RWPE2 (cell line): ENCODE measurements at regions not wholly inside any gene's neighbourhood (a gene's known extent, or its start where the extent isn't known, plus 50 kb on each side); places are given as distances from the start of the nearest gene placed in this dataset.

ENCODE experiments used
- ATAC-seq: fragments of 200-7000 bp; cut with Tn5 transposase; 3 replicates; pipeline ENCODE4 v1.9.1; 2021; ENCODE audit warnings: low read depth
- DNase-seq: peaks from one replicate; pipeline ENCODE4 v3.0.0-alpha.2; 2020; ENCODE audit warnings: low spot score
- H3K27ac ChIP-seq: fragments of 450-650 bp; 2 replicates; pipeline ENCODE4 v1.5.1; 2017; ENCODE audit warnings: mild to moderate bottlenecking; ENCODE audit not compliant: poor library complexity, severe bottlenecking
- H3K27me3 ChIP-seq: fragments of 250-450 bp; sonication (Bioruptor Pico); 2 replicates; pipeline ENCODE4 v1.5.1; 2021; ENCODE audit warnings: mild to moderate bottlenecking, moderate library complexity; ENCODE audit not compliant: insufficient read depth, poor library complexity, severe bottlenecking
- H3K36me3 ChIP-seq: fragments of 250-450 bp; sonication (Bioruptor Pico); 2 replicates; pipeline ENCODE4 v1.5.1; 2020; ENCODE audit warnings: low read depth, mild to moderate bottlenecking, moderate library complexity
- H3K4me1 ChIP-seq: fragments of 250-450 bp; sonication (Bioruptor Pico); 2 replicates; pipeline ENCODE4 v1.5.1; 2021; ENCODE audit warnings: mild to moderate bottlenecking, moderate library complexity; ENCODE audit not compliant: insufficient read depth, poor library complexity, severe bottlenecking
- H3K4me3 ChIP-seq: fragments of 250-450 bp; sonication (Bioruptor Pico); 2 replicates; pipeline ENCODE4 v1.5.1; 2021; ENCODE audit warnings: mild to moderate bottlenecking, moderate library complexity; ENCODE audit not compliant: severe bottlenecking
- H3K9me3 ChIP-seq: fragments of 250-450 bp; sonication (Bioruptor Pico); 2 replicates; pipeline ENCODE4 v1.5.1; 2021; ENCODE audit warnings: mild to moderate bottlenecking, moderate library complexity; ENCODE audit not compliant: severe bottlenecking
- TF ChIP-seq, protein P1 (sequence below): fragments of 450-650 bp; IDR thresholded peaks from one replicate; pipeline ENCODE4 v1.5.1; 2017; ENCODE audit warnings: mild to moderate bottlenecking, moderate library complexity; ENCODE audit not compliant: poor library complexity, severe bottlenecking

DNA sequence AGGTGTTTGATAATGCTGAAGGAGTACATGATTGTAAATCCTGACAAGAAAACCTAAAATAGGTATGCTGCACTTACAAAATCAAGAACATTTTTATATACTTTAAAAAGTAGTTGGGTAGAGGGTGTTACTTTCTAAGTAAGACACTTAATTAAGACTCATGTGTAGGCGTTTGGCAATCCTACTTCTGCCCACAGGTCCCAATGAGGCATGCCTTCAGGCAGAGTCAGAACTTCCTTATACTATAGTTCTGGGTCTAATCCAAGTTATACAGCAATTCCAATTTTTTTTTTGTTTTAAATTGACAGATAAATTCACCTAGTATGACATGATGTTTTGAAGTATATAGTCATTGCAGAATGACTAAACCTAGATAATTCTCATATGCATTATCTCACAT, 1188.5 kb upstream of the PHF14 start:
- Histone ChIP-seq H3K9me3 (no peaks in the 10 kb centered on the region), H3K4me3 (no peak overlapping the region), H3K27ac (no peak overlapping the region), H3K27me3 (no peaks in the 10 kb centered on the region), H3K36me3 (no peaks in the 10 kb centered on the region), H3K4me1 (no peaks in the 10 kb centered on the region)
- TF ChIP-seq, protein P1, sequence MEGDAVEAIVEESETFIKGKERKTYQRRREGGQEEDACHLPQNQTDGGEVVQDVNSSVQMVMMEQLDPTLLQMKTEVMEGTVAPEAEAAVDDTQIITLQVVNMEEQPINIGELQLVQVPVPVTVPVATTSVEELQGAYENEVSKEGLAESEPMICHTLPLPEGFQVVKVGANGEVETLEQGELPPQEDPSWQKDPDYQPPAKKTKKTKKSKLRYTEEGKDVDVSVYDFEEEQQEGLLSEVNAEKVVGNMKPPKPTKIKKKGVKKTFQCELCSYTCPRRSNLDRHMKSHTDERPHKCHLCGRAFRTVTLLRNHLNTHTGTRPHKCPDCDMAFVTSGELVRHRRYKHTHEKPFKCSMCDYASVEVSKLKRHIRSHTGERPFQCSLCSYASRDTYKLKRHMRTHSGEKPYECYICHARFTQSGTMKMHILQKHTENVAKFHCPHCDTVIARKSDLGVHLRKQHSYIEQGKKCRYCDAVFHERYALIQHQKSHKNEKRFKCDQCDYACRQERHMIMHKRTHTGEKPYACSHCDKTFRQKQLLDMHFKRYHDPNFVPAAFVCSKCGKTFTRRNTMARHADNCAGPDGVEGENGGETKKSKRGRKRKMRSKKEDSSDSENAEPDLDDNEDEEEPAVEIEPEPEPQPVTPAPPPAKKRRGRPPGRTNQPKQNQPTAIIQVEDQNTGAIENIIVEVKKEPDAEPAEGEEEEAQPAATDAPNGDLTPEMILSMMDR: no peak
- ATAC-seq (no peak), DNase-seq (no peak)

GRCh38 chr7:9796241-9796640, 1177.4 kb upstream of the PHF14 start:
- Histone ChIP-seq H3K4me1 (no peaks in the 10 kb centered on the region), H3K9me3 (no peaks in the 10 kb centered on the region), H3K36me3 (no peaks in the 10 kb centered on the region), H3K27ac (no peak overlapping the region), H3K27me3 (no peaks in the 10 kb centered on the region), H3K4me3 (no peak overlapping the region)
- DNase-seq (no peak), ATAC-seq (no peak)
- TF ChIP-seq, protein P1: no peak

DNA sequence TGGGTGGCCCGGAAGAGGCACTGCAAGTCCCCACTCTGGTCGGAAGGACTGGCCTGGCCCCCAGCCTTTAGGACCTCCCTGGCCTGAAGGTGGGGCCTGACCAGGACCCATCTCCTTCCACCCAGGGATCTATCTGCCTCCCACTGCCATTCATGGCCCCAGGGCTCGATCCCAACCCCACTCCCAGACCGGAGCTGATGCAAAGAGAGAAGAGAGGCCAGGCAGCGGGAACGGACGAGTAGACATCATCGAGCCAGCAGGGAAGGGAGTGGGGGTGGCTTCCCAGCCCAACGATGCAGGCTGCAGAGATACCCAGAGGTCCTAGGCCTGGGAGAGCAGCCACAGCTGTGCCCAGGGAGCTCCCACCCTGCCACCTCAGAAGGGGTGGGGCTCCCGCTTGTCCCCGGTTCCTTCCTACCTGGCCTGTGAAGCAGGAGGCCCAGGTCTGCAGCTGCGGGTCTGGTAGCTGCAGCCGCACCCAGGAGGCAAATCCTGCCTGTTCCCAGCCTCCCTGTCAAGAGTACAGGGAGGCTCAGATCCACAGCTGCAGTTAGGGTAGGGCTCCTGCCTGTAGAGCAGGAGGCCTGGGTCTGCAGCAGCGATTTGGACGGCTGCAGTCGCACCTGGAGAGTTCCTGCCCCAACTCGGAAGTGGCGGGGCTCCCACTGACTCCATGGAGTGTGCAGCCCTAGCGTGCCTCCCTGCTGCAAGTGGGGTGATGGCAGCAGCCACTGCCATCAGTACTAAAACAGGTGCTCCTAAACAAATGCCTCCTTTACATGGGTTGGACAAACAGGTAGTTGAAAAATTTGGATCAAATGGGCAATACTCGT, 1151.0 kb upstream of the PHF14 start:
- TF ChIP-seq, protein P1: no peak
- no peaks in the 10 kb centered on the region for H3K27me3 ChIP-seq
- H3K27ac ChIP-seq: no peak overlapping the region
- DNase-seq (no peak), ATAC-seq (no peak)
- no peaks in the 10 kb centered on the region for H3K4me1 ChIP-seq
- H3K4me3 ChIP-seq: no peak overlapping the region
- H3K36me3 ChIP-seq: no peaks in the 10 kb centered on the region
- H3K9me3 ChIP-seq: no peaks in the 10 kb centered on the region

DNA sequence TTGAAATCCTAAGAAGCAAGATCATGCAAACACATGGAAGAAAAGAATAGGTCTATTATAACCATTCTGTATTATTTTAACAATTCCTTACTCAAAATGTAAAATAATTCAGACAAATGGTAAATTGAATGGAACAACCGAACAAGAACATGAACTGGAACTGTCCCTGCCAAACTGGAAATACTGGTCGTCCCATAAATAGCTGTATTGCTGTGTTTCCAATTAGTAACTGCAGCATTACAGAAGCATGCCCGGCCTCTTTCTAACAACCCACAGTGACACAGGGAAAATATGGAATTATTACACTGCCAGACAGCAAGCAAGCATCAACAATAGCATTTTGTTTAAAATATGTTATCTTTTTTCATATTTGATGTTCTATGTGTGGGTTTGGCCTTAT, 1138.5 kb upstream of the PHF14 start:
- TF ChIP-seq, protein P1: no peak
- Histone ChIP-seq H3K36me3 (no peaks in the 10 kb centered on the region), H3K4me1 (no peaks in the 10 kb centered on the region), H3K27me3 (no peaks in the 10 kb centered on the region), H3K4me3 (no peak overlapping the region), H3K9me3 (peaks cover 5% of the 10 kb centered on the region), H3K27ac (no peak overlapping the region)
- ATAC-seq (no peak), DNase-seq (no peak)

DNA sequence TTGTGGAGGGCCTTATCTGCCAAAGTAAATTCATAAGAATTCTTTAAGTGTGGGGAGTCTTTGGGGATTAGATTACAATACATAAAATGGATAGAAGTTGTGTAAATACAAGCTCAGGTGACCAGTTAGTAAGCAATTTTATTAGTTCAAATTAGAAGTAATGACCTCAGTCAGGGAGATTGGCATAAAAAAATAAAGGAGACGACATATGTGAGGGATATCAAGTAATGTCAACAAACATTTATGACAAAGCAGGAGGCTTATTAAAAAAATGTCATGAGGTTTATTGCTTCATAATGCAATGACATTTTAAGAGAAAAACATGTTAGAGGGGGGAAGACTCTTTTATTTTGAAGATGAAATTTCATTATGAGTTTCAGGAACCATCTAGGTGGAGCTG, 1137.0 kb upstream of the PHF14 start:
- DNase-seq: no peak
- Histone ChIP-seq H3K4me3 (no peak overlapping the region), H3K27ac (no peak overlapping the region), H3K36me3 (no peaks in the 10 kb centered on the region), H3K9me3 (no peaks in the 10 kb centered on the region), H3K4me1 (no peaks in the 10 kb centered on the region), H3K27me3 (no peaks in the 10 kb centered on the region)
- no peak for ATAC-seq
- TF ChIP-seq, protein P1: no peak
